ENCODE measurements at regions not wholly inside any gene's neighbourhood (a gene's known extent, or its start where the extent isn't known, plus 50 kb on each side); places are given as distances from the start of the nearest gene placed in this dataset.

DNA sequence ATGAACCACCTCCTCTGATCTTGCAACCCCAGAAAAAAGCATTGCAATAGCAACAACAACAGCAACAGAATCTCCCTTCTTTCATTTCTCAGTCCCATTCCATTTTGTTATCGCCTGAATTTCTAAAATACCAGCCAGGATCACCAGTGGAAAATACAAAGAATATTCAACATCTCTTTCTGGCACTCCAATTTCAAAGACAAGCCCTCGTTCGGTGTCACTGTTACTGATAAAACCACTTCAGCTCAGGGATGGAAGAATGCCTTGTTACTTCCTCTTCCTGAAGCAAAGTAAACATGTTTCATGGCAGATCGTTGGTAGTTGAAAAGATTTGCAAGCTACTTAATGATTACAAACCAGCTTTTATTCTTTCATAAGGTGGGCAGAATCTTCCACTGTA lies 94.0 kb upstream of the SPTLC3 start:
- ATAC-seq (no peak), FAIRE-seq (no peak), DNase-seq (ENCODE audit: extremely low read depth in 1 of 4, low spot score in 3 of 4) (no peak)
- Histone ChIP-seq H4K20me1 (replicated peaks; ENCODE audit: control insufficient read depth, insufficient read depth, low read length) (no peaks in the 10 kb centered on the region), H3K9me1 (ENCODE audit: control insufficient read depth, insufficient read depth, low read length) (no peaks in the 10 kb centered on the region), H2AFZ (ENCODE audit: low read depth, low read length) (no peak overlapping the region), H3K9me3 (replicated peaks; ENCODE audit: control insufficient read depth, insufficient read depth, low read depth, low read length) (no peaks in the 10 kb centered on the region), H3K4me2 (ENCODE audit: insufficient read depth, low read length) (no peak overlapping the region), H3K79me2 (ENCODE audit: control insufficient read depth, insufficient read depth, low read length) (no peaks in the 10 kb centered on the region), H3K4me3 (no peak overlapping the region), H3K27ac (ENCODE audit: extremely low read depth, low read depth, low read length) (no peak overlapping the region), H3K4me1 (replicated peaks in 1 of 2; ENCODE audit: control insufficient read depth in 2 of 2, insufficient read depth in 2 of 2, low read length in 2 of 2) (no peaks in the 10 kb centered on the region), H3K9ac (ENCODE audit: insufficient read depth in 1 of 2, low read depth in 2 of 2, low read length in 2 of 2) (no peak overlapping the region), H3K27me3 (ENCODE audit: control insufficient read depth in 2 of 2, insufficient read depth in 2 of 2, low read length in 2 of 2) (no peaks in the 10 kb centered on the region), H3K36me3 (ENCODE audit: control insufficient read depth, insufficient read depth, low read length) (no peaks in the 10 kb centered on the region)
- ChIA-PET POLR2A (no interaction called here), CTCF (ENCODE audit: low intra/inter-chr PET ratio) (no interaction called here)
- no TSS peak for BruUV-seq (replicated peaks)
- 3% methylated on average over 4 of the region's 4 CpGs for WGBS (ENCODE audit: insufficient coverage, low coverage, missing lambda C conversion rate)
- TF ChIP-seq HSF4 (CRISPR knock-in tag; IDR thresholded peaks at IDR 0.05; ENCODE audit: borderline replicate concordance), result no peak
- TF ChIP-seq ZNF696 (CRISPR knock-in tag; conservative IDR thresholded peaks at IDR 0.05), result no peak
- TF ChIP-seq CTBP1 (IDR thresholded peaks at IDR 0.05; ENCODE audit: borderline replicate concordance), result no peak
- no peak for TF ChIP-seq ZFPM2 (CRISPR knock-in tag; IDR thresholded peaks at IDR 0.05)
- TF ChIP-seq, protein P1, sequence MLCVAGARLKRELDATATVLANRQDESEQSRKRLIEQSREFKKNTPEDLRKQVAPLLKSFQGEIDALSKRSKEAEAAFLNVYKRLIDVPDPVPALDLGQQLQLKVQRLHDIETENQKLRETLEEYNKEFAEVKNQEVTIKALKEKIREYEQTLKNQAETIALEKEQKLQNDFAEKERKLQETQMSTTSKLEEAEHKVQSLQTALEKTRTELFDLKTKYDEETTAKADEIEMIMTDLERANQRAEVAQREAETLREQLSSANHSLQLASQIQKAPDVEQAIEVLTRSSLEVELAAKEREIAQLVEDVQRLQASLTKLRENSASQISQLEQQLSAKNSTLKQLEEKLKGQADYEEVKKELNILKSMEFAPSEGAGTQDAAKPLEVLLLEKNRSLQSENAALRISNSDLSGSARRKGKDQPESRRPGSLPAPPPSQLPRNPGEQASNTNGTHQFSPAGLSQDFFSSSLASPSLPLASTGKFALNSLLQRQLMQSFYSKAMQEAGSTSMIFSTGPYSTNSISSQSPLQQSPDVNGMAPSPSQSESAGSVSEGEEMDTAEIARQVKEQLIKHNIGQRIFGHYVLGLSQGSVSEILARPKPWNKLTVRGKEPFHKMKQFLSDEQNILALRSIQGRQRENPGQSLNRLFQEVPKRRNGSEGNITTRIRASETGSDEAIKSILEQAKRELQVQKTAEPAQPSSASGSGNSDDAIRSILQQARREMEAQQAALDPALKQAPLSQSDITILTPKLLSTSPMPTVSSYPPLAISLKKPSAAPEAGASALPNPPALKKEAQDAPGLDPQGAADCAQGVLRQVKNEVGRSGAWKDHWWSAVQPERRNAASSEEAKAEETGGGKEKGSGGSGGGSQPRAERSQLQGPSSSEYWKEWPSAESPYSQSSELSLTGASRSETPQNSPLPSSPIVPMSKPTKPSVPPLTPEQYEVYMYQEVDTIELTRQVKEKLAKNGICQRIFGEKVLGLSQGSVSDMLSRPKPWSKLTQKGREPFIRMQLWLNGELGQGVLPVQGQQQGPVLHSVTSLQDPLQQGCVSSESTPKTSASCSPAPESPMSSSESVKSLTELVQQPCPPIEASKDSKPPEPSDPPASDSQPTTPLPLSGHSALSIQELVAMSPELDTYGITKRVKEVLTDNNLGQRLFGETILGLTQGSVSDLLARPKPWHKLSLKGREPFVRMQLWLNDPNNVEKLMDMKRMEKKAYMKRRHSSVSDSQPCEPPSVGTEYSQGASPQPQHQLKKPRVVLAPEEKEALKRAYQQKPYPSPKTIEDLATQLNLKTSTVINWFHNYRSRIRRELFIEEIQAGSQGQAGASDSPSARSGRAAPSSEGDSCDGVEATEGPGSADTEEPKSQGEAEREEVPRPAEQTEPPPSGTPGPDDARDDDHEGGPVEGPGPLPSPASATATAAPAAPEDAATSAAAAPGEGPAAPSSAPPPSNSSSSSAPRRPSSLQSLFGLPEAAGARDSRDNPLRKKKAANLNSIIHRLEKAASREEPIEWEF (CRISPR knock-in tag; IDR thresholded peaks at IDR 0.05), result no peak
- no peak for TF ChIP-seq KHSRP (IDR thresholded peaks at IDR 0.05)
- no peak for TF ChIP-seq ZKSCAN3 (CRISPR knock-in tag; IDR thresholded peaks at IDR 0.05)
- TF ChIP-seq, protein P2, sequence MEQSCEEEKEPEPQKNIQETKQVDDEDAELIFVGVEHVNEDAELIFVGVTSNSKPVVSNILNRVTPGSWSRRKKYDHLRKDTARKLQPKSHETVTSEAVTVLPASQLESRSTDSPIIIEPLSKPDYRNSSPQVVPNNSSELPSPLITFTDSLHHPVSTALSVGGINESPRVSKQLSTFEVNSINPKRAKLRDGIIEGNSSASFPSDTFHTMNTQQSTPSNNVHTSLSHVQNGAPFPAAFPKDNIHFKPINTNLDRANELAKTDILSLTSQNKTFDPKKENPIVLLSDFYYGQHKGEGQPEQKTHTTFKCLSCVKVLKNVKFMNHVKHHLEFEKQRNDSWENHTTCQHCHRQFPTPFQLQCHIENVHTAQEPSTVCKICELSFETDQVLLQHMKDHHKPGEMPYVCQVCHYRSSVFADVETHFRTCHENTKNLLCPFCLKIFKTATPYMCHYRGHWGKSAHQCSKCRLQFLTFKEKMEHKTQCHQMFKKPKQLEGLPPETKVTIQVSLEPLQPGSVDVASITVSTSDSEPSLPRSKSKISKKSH (CRISPR knock-in tag; IDR thresholded peaks at IDR 0.05), result no peak
- in situ Hi-C loops (cut with MboI) (no loop called here), intact Hi-C loops (cut with micrococcal nuclease) (no loop called here)
